Tibial artery (tissue), 4 donors: ENCODE measurements at regions not wholly inside any gene's neighbourhood (a gene's known extent, or its start where the extent isn't known, plus 50 kb on each side); places are given as distances from the start of the nearest gene placed in this dataset.

Experiments used
- DNase-seq, 2 donors: peaks; one replicate each; pipeline ENCODE4 v3.0.0-alpha.2; 2019
- H3K27ac ChIP-seq, 2 donors: fragments of 200-600 bp; sonication (generic) in 1 of 2; 1 replicate in 1 of 2; 2 replicates in 1 of 2; pipeline ENCODE4 v1.5.1; 2018 to 2019; ENCODE audit warnings: mild to moderate bottlenecking in 1 of 2
- H3K27me3 ChIP-seq, 2 donors: fragments of 200-600 bp; sonication (generic) in 1 of 2; one replicate each; pipeline versions ENCODE4 v1.5.1 to v1.6.0; 2016 to 2019
- H3K36me3 ChIP-seq, 3 donors: fragments of 200-600 bp; sonication (generic) in 2 of 3; one replicate each; pipeline ENCODE4 v1.5.1; 2016 to 2019; ENCODE audit warnings: mild to moderate bottlenecking in 2 of 3
- H3K4me1 ChIP-seq, 4 donors: fragments of 200-600 bp; sonication (generic) in 2 of 4; 1 replicate in 3 of 4; 2 replicates in 1 of 4; pipeline ENCODE4 v1.5.1; 2016 to 2019
- H3K4me3 ChIP-seq, 2 donors: fragments of 200-600 bp; sonication (generic) in 1 of 2; 1 replicate in 1 of 2; 2 replicates in 1 of 2; pipeline ENCODE4 v1.5.1; 2018 to 2019; ENCODE audit warnings: mild to moderate bottlenecking in 2 of 2
- H3K9me3 ChIP-seq, 3 donors: fragments of 200-600 bp; sonication (generic) in 1 of 3; one replicate each; pipeline ENCODE4 v1.5.1; 2016 to 2019
- intact Hi-C: fragments of 100-400 bp; cut with DNase I; formaldehyde crosslinking; loops from one replicate; pipeline ENCODE4 v1.15.0; 2023; ENCODE audit warnings: low total_unique reads
- TF ChIP-seq, protein P1 (sequence below), 2 experiments: fragments of 200-600 bp in 1 of 2; fragments of 450-650 bp in 1 of 2; IDR thresholded peaks; one replicate each; pipeline ENCODE4 v1.5.1; 2017 to 2019; ENCODE audit warnings: antibody characterized with exemption in 2 of 2, mild to moderate bottlenecking in 1 of 2, moderate library complexity in 1 of 2

DNA sequence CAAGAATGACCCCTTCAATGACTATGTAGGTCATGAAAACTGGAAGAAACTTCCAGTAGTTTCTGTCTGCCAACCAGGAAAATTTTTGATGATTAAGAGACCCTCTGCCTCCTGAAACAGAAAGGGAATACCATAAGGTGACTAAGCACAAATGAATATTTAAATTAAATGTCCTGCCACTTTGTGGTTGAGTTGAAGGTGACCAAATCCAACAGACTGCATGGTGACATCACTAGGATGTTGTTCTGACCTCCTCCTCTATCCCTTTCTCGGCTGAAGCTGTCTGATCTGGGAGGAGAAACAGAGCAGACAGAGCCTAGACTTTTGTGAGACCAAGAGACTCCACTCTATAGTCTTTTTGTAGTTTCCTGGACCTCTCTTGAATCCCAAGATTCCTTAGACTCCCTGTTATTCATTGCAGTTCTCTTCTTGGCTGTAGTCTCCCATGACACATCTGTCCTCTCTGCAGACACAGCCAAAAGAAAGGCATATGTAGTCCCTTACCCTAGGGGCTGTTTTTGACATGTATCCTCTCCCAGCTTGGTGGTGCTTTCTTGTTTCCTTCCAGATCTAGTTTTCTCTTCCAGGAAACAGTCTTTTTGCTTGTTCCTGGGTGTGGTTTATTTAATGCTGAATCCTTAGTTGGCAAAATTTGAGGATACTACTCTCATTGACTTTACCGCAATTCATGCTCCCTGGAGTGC is 55.2 kb upstream of the UBE3A start:
- Histone ChIP-seq H3K27me3 (no peaks in the 10 kb centered on the region), H3K27ac (no peak overlapping the region), H3K4me3 (no peak overlapping the region), H3K36me3 (no peaks in the 10 kb centered on the region), H3K4me1 (no peaks in the 10 kb centered on the region), H3K9me3 (peaks cover 0 to 54% (median 14%) of the 10 kb centered on the region in 3 donors)
- DNase-seq, result no peak
- TF ChIP-seq, protein P1, sequence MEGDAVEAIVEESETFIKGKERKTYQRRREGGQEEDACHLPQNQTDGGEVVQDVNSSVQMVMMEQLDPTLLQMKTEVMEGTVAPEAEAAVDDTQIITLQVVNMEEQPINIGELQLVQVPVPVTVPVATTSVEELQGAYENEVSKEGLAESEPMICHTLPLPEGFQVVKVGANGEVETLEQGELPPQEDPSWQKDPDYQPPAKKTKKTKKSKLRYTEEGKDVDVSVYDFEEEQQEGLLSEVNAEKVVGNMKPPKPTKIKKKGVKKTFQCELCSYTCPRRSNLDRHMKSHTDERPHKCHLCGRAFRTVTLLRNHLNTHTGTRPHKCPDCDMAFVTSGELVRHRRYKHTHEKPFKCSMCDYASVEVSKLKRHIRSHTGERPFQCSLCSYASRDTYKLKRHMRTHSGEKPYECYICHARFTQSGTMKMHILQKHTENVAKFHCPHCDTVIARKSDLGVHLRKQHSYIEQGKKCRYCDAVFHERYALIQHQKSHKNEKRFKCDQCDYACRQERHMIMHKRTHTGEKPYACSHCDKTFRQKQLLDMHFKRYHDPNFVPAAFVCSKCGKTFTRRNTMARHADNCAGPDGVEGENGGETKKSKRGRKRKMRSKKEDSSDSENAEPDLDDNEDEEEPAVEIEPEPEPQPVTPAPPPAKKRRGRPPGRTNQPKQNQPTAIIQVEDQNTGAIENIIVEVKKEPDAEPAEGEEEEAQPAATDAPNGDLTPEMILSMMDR (IDR thresholded peaks at IDR 0.05), result no peak
- intact Hi-C loops, result no loop called here

DNA sequence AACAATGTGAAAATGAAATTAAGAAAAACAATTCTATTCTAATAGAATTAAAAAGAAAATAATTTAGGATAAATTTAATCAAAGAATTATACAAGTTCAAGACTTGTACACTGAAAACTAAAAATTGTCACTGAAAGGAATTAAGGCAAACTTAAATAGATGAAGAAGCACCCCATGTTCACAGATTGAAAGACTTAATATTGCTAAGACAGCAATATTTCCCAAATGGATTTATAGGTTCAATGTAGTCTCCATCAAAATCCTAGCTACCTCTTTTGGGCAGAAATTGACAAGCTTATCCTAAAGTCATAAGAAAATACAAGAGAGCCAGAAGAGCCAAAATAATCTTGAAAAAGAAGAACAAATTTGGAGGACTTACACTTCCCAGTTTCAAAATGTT is 53.5 kb upstream of the UBE3A start:
- TF ChIP-seq, protein P1 (IDR thresholded peaks at IDR 0.05), result no peak
- Histone ChIP-seq H3K27me3 (no peaks in the 10 kb centered on the region), H3K36me3 (no peaks in the 10 kb centered on the region), H3K4me3 (no peak overlapping the region), H3K27ac (no peak overlapping the region), H3K9me3 (peaks cover 0 to 60% (median 14%) of the 10 kb centered on the region in 3 donors), H3K4me1 (no peaks in the 10 kb centered on the region)
- intact Hi-C loops, result no loop called here
- DNase-seq, result no peak
